Neural cell (in vitro differentiated cells): ENCODE measurements at regions not wholly inside any gene's neighbourhood (a gene's known extent, or its start where the extent isn't known, plus 50 kb on each side); places are given as distances from the start of the nearest gene placed in this dataset.

Source experiments
- H2AFZ ChIP-seq: fragments of 200-600, 300-800 bp; sonication (generic), shearing (Covaris generic); 2 replicates; pipeline ENCODE4 v1.6.0; 2014; ENCODE audit warnings: low read depth, mild to moderate bottlenecking, antibody characterized with exemption, low read length, moderate library complexity
- H3F3A ChIP-seq: fragments of 200-600 bp; shearing (Covaris generic); 2 replicates; pipeline ENCODE4 v1.6.1; 2016; ENCODE audit warnings: mild to moderate bottlenecking, moderate library complexity, mixed read lengths, antibody characterized with exemption, low read length; ENCODE audit not compliant: insufficient read depth, poor library complexity, severe bottlenecking
- H3K27ac ChIP-seq: fragments of 200-600, 300-800 bp; sonication (generic), shearing (Covaris generic); 2 replicates; pipeline ENCODE4 v1.5.1; 2014; ENCODE audit warnings: mild to moderate bottlenecking, low read length, moderate library complexity
- H3K27me3 ChIP-seq: fragments of 300-800, 200-600 bp; sonication (generic), shearing (Covaris generic); 2 replicates; pipeline ENCODE4 v1.6.0; 2014; ENCODE audit warnings: mild to moderate bottlenecking, low read depth, low read length, moderate library complexity; ENCODE audit not compliant: insufficient read depth
- H3K36me3 ChIP-seq: fragments of 300-800, 200-600 bp; sonication (generic), shearing (Covaris generic); 2 replicates; pipeline ENCODE4 v1.5.1; 2014; ENCODE audit warnings: mild to moderate bottlenecking, antibody characterized with exemption, low read length, moderate library complexity; ENCODE audit not compliant: insufficient read depth
- H3K4me2 ChIP-seq: fragments of 300-800, 200-600 bp; sonication (generic), shearing (Covaris generic); 2 replicates; pipeline ENCODE4 v1.6.0; 2014; ENCODE audit warnings: mild to moderate bottlenecking, low read length
- H3K4me3 ChIP-seq: fragments of 300-800, 200-600 bp; sonication (generic), shearing (Covaris generic); 2 replicates; pipeline ENCODE4 v1.5.1; 2014; ENCODE audit warnings: mild to moderate bottlenecking, low read length, moderate library complexity
- H3K79me2 ChIP-seq: fragments of 200-600 bp; shearing (Covaris generic); replicated peaks from 2 replicates; pipeline ENCODE4 v1.6.0; 2014; ENCODE audit warnings: mild to moderate bottlenecking, low read length, moderate library complexity; ENCODE audit not compliant: insufficient read depth
- H3K9ac ChIP-seq: fragments of 300-800, 200-600 bp; sonication (generic), shearing (Covaris generic); 2 replicates; pipeline ENCODE4 v1.6.1; 2016; ENCODE audit warnings: mild to moderate bottlenecking, low read length, mixed read lengths
- H3K9me2 ChIP-seq: fragments of 200-600 bp; shearing (Covaris generic); 2 replicates; pipeline ENCODE4 v1.6.1; 2016; ENCODE audit warnings: mild to moderate bottlenecking, low read length, mixed read lengths; ENCODE audit not compliant: insufficient read depth
- H3K9me3 ChIP-seq: fragments of 200-600, 300-800 bp; sonication (generic), shearing (Covaris generic); 2 replicates; pipeline ENCODE4 v1.6.1; 2016; ENCODE audit warnings: mild to moderate bottlenecking, mixed run types, low read length, moderate library complexity, mixed read lengths
- H4K20me1 ChIP-seq: fragments of 200-600 bp; shearing (Covaris generic); 2 replicates; pipeline ENCODE4 v1.6.1; 2016; ENCODE audit warnings: mild to moderate bottlenecking, mixed run types; ENCODE audit not compliant: insufficient read depth
- EP300 ChIP-seq: fragments of 450-650 bp; conservative IDR thresholded peaks from 2 replicates; pipeline ENCODE4 v1.6.1; 2014; ENCODE audit warnings: antibody characterized with exemption, mild to moderate bottlenecking, moderate library complexity; ENCODE audit not compliant: poor library complexity, severe bottlenecking
- EZH2 ChIP-seq: fragments of 200-600, 300-800 bp; shearing (Covaris generic), sonication (generic); IDR thresholded peaks from 2 replicates; pipeline ENCODE4 v1.6.1; 2014; ENCODE audit warnings: antibody characterized with exemption, low read length, borderline replicate concordance, mild to moderate bottlenecking; ENCODE audit not compliant: insufficient read depth, poor library complexity, severe bottlenecking
- MXI1 ChIP-seq: fragments of 450-650 bp; conservative IDR thresholded peaks from 2 replicates; pipeline ENCODE4 v1.6.1; 2014; ENCODE audit warnings: antibody characterized with exemption, mild to moderate bottlenecking; ENCODE audit not compliant: poor library complexity, severe bottlenecking
- POLR2AphosphoS5 ChIP-seq: IDR thresholded peaks from 2 replicates; pipeline ENCODE4 v1.6.1; 2012
- RAD21 ChIP-seq: fragments of 450-650 bp; conservative IDR thresholded peaks from 2 replicates; pipeline ENCODE4 v1.6.1; 2014; ENCODE audit warnings: antibody characterized with exemption, mild to moderate bottlenecking, moderate library complexity
- SMC3 ChIP-seq: fragments of 450-650 bp; conservative IDR thresholded peaks from 2 replicates; pipeline ENCODE4 v1.6.1; 2014; ENCODE audit warnings: antibody characterized with exemption, mild to moderate bottlenecking, moderate library complexity; ENCODE audit not compliant: poor library complexity
- TAF1 ChIP-seq: IDR thresholded peaks from 2 replicates; pipeline ENCODE4 v1.6.1; 2012; ENCODE audit warnings: low read depth
- TF ChIP-seq, protein P1 (sequence below): fragments of 450-650 bp; IDR thresholded peaks from 2 replicates; pipeline ENCODE4 v1.5.1; 2014; ENCODE audit warnings: antibody characterized with exemption, mild to moderate bottlenecking, moderate library complexity; ENCODE audit not compliant: poor library complexity, severe bottlenecking

DNA sequence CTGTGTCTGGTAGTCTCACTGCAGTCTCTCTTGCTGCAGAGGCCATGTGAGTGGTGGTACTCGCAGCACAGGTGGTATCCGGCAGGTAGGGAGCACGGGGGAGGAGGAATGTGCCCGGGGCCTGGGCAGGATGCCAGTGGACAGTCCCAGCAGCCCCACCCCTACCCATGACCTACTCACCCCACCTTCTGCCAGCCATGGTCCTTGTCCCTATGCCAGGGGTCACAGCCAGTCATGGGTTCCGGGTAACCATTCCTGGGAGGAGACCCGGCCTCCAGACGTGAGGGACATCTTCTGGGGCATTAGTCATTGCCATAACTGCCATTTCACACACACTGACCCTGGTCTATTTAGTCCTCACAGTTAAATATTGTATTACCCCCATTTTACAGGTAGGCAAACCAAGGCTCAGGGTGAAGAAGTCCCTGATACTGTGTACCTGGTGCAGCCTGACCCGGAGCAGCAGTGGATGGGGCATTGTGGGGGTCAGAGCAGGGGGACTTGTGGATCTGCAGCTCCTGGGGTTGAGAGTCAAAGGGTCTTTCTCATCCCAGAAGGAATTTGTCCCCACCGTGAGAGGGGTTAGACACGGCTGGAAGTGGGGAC, 58.8 kb upstream of the TAC4 start:
- no peaks in the 10 kb centered on the region for H3K9me2 ChIP-seq
- H3K79me2 ChIP-seq = no peaks in the 10 kb centered on the region
- H4K20me1 ChIP-seq = no peaks in the 10 kb centered on the region
- no peak overlapping the region for H2AFZ ChIP-seq
- no peaks in the 10 kb centered on the region for H3K9me3 ChIP-seq
- no peak overlapping the region for H3K4me2 ChIP-seq
- no peaks in the 10 kb centered on the region for H3K36me3 ChIP-seq
- TF ChIP-seq POLR2AphosphoS5 = no peak
- no peak for TF ChIP-seq EP300
- TF ChIP-seq, protein P1, sequence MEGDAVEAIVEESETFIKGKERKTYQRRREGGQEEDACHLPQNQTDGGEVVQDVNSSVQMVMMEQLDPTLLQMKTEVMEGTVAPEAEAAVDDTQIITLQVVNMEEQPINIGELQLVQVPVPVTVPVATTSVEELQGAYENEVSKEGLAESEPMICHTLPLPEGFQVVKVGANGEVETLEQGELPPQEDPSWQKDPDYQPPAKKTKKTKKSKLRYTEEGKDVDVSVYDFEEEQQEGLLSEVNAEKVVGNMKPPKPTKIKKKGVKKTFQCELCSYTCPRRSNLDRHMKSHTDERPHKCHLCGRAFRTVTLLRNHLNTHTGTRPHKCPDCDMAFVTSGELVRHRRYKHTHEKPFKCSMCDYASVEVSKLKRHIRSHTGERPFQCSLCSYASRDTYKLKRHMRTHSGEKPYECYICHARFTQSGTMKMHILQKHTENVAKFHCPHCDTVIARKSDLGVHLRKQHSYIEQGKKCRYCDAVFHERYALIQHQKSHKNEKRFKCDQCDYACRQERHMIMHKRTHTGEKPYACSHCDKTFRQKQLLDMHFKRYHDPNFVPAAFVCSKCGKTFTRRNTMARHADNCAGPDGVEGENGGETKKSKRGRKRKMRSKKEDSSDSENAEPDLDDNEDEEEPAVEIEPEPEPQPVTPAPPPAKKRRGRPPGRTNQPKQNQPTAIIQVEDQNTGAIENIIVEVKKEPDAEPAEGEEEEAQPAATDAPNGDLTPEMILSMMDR = no peak
- no peak for TF ChIP-seq TAF1
- TF ChIP-seq SMC3 = no peak
- TF ChIP-seq EZH2 = no peak
- no peak for TF ChIP-seq MXI1
- no peak for TF ChIP-seq RAD21
- H3K4me3 ChIP-seq = no peak overlapping the region
- no peaks in the 10 kb centered on the region for H3F3A ChIP-seq
- H3K27me3 ChIP-seq = peaks cover 53% of the 10 kb centered on the region
- H3K9ac ChIP-seq = no peak overlapping the region
- no peak overlapping the region for H3K27ac ChIP-seq

DNA sequence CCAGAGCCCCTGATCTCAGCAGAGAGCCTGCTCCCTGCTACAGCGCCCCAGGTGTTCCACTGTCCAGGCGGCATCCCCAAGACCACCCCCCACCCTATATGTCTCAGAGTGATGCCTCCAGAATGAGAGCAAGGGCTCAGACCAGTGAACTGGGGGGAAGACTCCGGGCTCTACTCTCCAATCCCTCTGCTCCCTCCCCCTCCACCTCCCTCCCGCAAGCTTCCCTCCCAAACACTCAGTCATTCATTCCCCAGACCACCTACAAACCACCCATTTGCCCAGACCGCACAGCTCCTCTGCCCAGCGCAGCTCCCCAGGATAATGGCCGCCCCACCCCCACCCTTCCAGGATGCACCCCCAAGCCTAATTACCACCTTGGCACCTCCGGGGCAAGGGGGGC, 59.4 kb upstream of the TAC4 start:
- Histone ChIP-seq H3K27me3 (peaks cover 49% of the 10 kb centered on the region), H3K4me2 (no peak overlapping the region), H3K4me3 (no peak overlapping the region), H2AFZ (no peak overlapping the region), H3K27ac (no peak overlapping the region), H3K9ac (no peak overlapping the region), H3F3A (no peaks in the 10 kb centered on the region), H3K9me2 (no peaks in the 10 kb centered on the region), H4K20me1 (no peaks in the 10 kb centered on the region), H3K36me3 (no peaks in the 10 kb centered on the region), H3K79me2 (no peaks in the 10 kb centered on the region), H3K9me3 (no peaks in the 10 kb centered on the region)
- TF ChIP-seq, protein P1 = no peak
- no peak for TF ChIP-seq EZH2
- TF ChIP-seq SMC3 = no peak
- TF ChIP-seq TAF1 = no peak
